Endothelial cell of hepatic sinusoid (primary cell): ENCODE measurements at regions not wholly inside any gene's neighbourhood (a gene's known extent, or its start where the extent isn't known, plus 50 kb on each side); places are given as distances from the start of the nearest gene placed in this dataset.

Source experiments
- in situ Hi-C: cut with HindIII; loops from 2 replicates; pipeline ENCODE4 v1.10.0; 2017; ENCODE audit warnings: low sequenced_read_pairs

DNA sequence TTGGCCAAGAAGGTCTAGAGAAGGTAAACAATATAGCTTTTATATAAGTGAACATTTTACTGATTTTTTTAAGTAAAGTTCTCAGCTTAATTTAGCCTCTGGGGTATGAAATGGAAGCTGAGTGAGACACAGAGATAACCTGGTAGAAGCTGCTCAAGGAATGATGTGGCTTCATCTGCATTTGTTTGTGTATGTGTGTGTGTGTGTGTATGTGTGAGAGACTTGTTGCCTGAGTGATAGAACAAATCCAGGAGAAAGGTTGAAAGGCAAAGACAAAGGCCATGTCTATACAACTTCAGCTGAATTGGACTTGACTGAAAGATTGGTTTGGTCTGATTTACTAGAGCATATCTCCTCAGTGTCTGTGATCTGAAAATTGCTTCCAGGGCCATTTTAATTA lies 63.6 kb downstream of the PCDH7 start:
- in situ Hi-C loops: no loop called here

DNA sequence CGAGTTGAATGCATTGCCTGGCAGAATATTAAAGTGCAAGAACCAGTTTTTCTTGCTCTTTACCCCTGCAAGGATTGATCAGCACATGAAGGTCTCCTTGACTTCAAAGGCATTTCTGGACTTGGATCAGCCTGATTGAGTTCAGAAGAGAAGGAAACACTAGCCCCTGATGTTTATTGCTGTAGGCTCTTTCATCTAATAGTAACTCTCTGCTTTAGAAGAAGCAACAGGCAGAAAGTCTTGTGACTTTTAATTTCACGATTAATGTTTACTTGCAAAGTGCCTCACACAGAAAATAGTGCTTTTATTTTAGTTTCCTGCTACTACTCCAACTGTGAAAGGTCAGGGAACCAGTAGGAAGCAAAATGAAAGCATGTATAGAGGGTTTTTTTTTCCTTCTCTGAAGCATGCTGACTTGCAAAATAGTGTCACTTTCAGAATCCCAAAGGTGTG lies 69.1 kb downstream of the PCDH7 start:
- in situ Hi-C loops: no loop called here

DNA sequence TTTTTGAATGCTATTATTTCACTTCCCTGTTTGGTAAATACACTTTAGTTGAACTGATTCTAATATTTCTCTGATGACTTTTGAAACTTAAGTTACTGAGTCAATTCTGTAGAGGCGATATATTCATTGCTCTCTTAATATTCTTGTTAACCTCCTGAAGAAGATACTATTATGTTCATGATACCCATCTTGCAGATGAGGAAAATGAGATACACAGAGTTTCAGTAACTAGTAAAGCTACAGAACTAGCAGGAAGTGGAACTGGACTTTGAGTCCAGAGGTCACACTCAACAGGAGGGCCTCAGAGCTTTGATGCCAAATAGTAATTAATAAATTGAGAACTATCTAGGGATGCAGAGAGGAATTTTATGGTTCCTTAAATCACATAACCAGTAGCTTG lies 70.0 kb downstream of the PCDH7 start:
- in situ Hi-C loops: no loop called here

DNA sequence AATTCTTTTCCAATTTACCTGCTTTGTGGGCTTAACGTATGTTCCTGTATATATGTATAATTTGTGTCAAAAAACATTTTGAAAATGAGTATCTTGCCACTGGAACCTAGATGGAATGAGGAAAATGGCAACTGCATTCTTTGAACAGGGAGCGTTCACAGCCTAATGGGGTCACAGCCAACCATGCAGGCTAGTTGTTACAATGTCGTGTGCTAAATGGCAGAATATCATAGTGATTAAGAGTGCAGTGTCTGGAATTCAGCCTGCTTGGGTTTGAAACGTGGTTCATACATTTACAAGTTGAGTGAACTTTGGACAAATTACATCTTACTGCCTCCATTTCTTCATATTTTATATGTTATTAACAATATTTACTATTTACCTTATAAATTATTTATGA lies 70.8 kb downstream of the PCDH7 start:
- in situ Hi-C loops: no loop called here

DNA sequence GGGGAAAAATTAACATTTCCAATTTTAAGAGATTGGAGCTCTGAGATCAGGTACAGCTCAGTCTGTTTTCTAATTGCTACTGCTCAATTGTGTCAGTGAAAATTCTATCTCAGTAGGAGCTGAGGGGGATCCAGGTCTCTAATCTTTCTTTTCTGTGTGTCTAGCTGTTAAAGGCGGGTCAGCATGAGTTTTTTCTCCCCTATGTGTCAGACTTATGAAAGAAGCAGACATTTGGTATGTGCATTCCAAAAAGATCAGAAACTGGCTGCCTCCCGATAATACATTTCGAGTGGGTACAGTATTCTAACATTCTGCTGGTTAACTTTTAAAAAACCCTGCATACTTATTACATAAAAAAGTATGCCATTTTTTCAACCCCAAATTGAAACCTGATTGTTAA lies 72.4 kb downstream of the PCDH7 start:
- in situ Hi-C loops: no loop called here

DNA sequence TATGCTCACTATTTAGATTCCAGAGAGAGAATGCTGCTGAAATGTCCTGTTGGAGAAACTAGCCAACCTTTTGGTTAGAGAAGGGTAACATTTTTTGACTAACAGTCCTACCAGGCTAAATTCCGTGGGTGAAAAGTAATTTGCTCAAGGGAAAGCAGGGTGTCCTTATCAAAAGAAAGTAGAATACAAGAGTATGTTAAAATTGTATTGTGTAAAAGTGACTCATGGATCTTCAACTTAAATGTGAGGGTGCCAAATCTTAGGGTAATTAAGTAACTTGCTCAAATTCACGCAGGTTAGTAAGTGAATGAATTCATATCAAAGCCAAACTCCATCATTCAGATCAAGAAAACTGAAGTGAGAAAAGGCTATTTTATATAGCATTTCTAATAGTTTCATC lies 81.7 kb downstream of the PCDH7 start:
- in situ Hi-C loops: no loop called here

DNA sequence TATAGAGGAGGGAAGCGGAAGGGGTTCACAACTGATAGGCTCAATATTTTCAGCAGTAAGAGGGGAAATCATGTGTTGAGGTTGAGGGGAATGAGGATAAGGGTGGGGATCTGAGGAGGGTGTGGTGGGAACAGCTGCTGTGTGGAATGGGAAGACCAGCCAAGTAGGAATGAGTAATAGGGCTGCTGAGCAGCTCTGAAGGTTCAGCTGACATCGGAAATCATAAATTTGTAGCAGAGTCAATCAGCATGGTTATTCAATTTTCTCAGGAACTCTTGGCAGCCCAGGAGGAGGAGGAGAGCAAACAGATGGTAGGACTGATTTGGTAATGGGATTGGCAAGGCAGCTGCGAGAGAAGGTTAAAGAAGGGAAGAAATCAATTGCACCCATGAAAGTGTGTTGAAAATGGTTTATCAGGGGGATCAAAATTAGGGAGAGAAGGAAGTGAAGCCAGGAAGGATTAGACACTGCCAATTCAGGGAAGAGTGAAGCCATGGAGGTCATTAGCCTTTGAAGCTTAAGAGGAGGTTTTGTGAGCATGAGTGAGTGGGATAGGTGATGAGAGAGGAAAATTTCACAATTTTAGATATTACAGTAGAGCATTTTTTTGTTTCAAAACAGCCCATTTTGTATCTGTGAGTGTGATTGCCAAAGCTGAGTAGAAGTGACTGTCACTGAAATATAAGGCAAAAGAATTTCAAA lies 82.6 kb downstream of the PCDH7 start:
- in situ Hi-C loops: no loop called here

DNA sequence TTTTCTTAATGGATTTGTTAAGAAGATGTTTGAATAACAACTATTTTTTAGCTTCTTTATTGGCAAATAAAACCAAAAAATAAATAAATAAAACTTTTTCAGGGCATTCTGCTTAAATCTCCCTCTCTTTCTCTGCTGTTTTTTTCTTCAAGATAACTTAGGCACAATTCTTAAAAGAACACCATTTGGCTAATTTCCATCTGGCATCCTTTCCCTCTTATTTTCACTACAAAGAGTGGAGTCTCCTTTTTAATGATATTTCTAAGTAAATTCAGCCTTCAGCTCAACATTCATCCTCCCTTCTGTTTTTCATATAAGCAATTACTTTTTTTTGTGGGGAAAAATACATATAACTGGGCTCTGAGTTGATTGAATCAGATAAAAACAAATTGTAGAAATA lies 88.1 kb downstream of the PCDH7 start:
- in situ Hi-C loops: no loop called here

DNA sequence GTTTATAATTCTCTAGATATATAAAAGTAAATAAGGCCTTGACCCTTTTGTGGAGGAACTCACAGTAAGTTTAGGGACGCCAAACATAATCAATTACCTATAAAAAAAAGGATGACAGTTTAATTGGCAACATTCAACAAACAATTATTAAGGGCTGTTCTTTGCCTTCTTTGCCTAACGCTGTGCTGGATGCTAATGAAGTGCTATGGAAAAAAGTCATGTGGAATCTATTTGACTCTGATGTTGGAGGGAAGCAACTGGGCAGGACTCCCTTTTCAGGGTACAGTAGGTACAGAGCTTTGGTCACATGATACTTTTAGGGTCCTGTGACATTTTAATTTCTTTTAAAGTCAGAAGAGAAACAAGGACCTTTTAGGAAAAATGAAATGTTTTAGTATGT lies 91.1 kb downstream of the PCDH7 start:
- in situ Hi-C loops: loop anchor here (5.0 kb wide), 1 partner anchor 74 kb away; no protein-coding TSS in a partner anchor

DNA sequence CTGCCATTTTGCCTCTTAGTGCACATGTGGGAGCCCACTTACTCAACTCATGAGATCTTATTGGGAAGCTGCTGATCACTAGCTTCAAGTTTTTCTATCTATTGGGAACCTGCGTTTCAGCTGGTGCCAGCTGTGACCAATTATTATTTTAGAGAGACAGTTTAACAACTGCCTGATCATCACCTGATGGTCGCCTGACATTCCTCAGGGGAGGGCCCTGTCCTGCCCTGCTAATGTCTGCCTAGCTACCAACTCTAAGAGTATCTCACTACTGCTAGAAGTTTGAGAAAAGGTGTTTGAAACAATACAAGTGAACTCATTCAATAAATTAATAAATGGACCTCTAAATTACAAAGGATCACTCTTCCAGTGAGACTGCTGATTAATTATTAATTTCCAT lies 95.5 kb downstream of the PCDH7 start:
- in situ Hi-C loops: no loop called here

DNA sequence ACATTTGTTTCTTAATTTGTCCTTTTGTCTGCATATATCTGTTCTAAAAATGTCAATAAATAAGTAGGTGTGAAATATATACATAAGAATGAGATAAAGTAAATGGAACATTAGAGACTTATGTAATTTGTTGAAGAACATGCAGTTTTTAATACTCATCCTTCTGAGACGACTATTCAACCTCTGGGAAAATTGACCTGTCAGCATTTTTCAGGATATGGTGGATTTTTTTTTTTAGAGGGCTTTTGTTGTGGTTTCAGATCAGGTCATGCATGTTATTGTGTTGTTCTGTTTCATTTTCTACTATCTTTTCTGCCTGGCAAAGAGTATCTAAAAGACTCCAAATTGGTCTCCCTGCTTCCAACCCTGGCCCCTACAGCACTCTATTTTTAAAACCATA lies 97.3 kb downstream of the PCDH7 start:
- in situ Hi-C loops: no loop called here

DNA sequence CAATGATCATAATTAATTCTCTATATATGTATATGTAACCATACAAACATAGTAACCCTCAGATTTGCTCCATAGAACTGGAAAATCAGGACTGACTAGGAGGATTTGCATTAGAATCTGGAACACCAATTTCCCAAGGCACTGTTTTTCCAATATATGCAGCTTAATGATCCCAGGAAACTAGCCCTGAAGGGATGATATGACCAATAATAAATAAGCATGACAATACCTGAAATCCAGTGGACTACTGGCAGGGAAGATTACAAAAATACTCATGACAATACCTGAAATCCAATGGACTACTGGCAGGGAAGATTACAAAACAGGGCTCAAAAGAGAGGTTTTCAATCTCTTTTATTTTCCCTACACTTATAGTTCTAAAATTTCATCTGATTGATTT lies 98.4 kb downstream of the PCDH7 start:
- in situ Hi-C loops: no loop called here

DNA sequence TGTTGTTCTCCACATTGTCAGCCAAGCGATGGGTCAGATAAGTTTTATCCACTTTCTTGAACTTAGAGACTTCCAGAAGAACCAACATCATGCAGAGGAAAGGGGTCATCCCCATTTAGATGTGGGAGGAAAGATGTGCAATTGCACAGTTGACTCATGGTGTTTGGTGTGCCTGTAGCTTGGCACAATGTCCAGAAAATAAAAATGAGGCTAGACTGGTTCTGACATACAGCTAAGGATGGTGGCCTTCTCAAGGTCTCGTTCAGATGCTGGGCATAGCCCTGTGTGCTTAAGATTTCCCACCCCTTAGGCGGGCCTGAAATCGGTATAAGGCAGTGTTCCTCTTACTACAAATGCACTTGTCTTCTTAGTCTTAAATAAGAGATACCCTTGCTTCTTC lies 101.1 kb downstream of the PCDH7 start:
- in situ Hi-C loops: no loop called here

DNA sequence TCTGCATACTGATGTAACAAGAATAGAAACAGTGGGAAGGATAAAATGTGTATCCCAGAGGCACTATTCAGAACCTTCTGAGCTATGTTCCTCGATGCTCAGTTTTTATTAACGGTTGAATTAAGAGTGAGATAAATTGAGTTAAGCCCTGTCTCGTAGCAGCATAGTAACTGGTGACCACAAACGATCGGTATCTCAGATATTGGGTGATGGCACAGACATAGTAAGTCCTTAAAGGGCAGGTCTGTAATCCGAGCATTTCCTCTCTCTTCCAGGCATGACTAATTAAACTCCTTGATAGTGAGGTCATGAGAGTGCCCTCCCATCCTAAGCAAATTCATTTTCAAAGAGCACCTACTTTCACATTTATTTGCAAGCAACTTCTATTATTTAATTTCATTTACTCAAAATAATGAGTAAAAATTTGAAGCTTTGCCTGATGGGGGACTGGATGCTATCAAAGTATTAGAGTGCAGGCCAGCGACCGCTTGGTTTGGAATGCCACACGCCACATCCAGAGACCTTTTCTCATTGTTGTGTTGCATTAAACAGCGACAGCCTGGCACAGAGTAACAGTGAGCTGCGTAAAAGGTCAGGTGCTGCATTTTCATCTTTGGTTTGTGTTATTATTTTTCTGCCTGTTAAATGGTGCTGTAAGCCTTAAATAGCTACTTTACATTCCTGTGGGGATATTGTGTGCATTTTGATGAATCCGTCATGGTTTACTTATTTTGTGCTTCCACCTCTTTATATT lies 101.9 kb downstream of the PCDH7 start:
- in situ Hi-C loops: no loop called here

DNA sequence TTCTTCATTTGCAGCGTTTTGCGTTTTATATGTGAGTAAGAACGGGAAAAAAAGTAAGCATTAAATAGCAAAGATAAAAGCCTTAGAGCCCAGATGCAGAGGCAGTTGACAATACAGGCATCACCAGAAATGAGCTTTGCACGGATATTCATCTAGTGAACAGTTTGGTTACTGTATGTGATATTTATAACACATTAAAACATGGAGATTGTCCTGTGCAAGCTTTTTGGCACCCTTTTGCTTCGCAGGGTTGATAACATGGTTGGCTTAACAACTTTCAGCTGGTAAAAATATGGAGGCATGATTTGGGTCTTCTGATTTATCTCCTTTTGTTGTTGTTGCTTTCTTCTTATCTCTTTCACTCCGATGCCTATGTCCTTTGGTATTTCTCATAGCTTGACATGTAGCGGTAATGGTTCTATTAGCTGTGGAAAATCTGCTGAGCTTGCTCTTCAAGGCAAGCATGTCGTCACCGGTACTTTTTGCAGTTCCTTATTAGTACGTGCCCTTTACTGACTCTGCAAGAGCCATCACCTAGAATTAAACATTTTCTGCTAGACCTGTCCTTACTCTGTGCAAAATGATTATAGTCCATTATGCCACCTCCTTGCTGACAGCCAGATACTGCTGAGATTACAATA lies 102.9 kb downstream of the PCDH7 start:
- in situ Hi-C loops: no loop called here

DNA sequence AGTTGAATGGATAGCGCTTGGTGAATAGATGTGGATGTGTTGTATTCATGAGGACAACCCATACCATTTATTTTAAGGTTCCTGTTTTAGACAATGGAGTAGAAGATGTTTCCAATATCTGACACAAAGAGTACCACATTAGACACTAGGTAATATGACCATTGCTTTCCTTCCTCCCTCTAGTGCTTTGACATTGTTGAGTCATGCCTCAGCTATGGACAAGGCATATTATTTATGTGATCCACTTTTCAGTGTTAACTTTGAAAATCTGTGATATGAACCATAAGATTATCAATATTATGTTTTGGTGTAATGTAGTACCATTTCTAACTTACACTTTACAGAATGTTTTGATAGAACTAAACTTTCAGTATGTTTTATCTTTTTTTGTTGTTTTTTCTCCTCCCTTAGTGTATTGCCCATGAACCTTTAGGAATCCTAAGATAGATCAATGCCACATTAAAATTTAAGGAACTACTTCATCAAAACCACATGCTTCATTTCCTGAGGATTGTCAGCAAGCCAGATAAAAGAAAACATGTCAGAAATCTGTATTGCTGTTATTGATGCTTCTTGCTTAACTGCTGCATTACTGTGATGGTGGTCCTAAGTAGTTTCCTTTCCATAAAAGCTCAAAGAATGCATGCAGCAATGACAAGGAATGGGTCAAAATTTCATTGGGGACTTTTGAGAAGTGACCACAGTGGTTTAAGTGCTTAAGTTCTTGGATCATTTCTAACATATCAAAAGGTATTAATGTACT lies 105.0 kb downstream of the PCDH7 start:
- in situ Hi-C loops: no loop called here

DNA sequence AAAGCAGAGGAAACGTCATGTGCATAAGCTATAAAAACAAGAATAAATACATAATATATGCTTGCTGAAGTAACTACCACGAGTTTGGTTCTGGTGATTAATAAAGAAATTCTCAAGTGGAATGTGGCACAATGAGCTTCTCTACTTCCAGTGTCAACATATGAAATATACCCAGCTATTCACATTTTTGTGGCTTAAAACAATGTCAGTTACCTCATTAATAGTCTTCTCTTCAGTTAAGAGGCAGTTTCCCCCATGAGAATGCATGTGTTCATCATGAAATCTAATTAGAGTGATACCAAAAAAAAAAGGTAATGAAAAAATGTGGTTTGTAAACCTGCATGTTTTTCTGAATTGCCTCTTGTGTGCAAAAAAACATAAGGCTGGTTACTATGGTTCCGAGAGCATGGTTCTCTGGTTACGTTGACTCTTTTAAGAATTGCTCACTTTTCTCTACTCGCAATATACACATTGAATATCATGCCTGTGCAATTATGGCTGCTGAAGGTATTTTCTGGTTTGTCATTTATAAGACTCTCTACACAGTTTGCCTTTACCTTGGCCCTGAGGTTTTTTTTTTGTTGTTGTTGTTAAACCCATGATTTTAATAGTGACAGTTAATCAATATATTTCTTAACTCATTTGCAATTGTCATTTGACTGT lies 108.2 kb downstream of the PCDH7 start:
- in situ Hi-C loops: no loop called here

DNA sequence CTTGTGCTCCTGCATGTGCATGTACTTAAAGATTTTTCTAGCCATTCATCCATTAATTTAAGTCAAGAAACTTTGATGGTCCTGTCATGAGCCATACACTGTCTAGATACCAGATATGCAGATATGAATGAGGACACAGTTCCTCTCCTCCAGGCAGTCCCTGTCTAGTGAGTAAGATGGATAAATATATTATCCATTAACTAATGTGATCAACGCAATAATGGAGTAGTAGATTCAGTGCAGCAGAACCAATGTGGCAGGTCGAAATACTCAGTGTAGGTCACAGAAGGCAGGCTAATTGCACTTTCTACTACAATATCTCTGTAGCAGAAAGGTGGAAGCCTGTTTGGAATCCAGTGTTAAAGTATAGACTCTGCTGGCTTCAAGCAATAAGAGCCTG lies 112.5 kb downstream of the PCDH7 start:
- in situ Hi-C loops: no loop called here

DNA sequence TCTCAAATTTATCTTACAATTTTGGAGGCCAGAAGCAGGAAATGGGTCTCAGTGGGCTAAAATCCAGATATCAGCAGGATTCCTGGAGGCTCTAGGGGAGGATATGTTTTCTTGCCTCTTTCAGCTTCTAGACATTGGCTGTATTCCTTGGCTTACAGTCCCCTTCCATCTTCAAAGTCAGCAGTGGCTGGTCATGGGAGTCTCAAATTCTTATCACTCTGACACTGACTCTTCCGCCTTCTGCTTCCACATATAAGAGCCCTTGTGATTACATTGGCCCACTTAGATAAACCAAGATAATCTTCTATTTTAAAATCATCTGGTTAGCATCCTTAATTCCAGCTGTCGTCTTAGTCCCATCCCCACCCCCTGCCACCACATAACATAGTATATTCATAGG lies 113.0 kb downstream of the PCDH7 start:
- in situ Hi-C loops: no loop called here

DNA sequence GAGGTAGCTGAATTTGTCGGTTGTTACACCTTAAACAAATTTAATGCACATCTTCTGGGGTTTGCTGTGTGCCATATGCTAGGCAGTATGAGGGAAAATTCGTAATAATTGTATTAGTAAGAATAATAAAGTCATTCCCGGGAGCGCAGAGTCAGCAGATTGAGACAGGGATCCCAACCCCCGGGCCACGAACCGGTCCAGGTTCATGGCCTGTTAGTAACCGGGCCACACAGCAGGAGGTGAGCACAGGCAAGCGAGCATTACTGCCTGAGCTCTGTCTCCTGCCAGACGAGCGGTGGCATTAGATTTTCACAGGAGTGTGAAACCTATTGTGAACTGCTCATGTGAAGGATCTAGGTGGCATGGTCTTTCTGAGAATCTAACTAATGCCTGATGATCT lies 114.9 kb downstream of the PCDH7 start:
- in situ Hi-C loops: no loop called here

DNA sequence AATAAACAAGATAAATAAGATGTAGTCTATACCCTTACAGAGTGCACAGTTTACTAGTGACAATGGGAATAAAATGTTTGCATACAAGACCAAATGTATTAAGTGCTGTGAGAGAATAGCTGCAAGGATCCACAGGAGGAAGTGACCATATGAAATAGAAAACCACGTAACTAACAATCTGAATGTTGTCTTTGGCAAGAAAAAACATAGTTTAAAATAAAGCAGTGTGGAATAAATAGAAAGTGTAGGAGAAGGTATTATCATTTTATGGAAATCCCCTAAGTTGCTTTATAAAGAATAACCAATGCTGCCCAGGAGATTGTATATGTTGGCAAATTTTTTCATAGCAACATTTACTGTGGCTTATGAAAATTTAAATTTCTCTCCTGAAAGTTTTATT lies 116.1 kb downstream of the PCDH7 start:
- in situ Hi-C loops: no loop called here
